NK-92 (cell line): ENCODE measurements at regions not wholly inside any gene's neighbourhood (a gene's known extent, or its start where the extent isn't known, plus 50 kb on each side); places are given as distances from the start of the nearest gene placed in this dataset.

Source experiments
- DNase-seq: peaks from one replicate; lab custom pipeline; 2025; ENCODE audit not compliant: unreplicated experiment; lab: John Stamatoyannopoulos, UW

GRCh38 chr18:59086522-59086921 lies 53.2 kb upstream of the SEC11C start:
- DNase-seq = no peak

GRCh38 chr18:59087391-59087790 lies 52.3 kb upstream of the SEC11C start:
- no peak for DNase-seq
